ENCODE measurements at regions not wholly inside any gene's neighbourhood (a gene's known extent, or its start where the extent isn't known, plus 50 kb on each side); places are given as distances from the start of the nearest gene placed in this dataset.

DNA sequence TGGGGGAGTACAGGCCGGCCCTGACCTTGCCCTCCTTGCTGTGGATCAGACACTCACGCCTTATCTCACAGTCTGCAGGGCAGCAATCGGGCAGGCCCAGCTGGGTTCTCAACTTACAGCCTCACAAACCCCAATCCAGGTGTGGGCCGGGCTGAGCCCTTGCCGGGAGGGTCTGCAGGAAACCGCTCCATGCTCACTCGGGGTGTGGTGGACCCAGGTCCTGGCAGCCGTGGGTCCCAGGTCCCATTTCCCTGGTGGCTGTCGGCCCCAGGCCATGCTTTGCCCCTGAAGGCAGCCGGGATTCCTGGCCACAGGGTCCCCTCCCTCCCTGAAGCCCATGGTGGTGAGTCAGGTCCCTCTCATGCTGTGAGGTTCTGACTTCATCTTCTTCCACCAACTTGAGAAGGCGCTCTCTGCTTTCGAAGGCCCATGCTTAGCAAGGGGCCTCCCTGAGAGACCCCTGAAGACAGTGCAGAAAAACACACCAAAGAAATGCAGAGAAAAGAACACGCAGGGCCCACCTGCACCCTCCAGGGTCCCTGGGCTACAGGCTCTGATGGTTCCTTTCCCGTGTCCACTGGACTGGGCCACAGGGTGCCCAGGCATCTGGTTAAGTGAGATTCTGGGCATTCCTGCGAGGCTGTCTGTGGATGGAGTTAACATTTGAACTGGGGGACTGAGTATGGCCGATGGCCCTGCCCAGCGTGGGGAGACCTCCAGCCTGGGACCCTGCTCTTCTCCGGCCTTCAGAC lies 588.2 kb downstream of the BRD1 start:
- TF ChIP-seq, protein P1, sequence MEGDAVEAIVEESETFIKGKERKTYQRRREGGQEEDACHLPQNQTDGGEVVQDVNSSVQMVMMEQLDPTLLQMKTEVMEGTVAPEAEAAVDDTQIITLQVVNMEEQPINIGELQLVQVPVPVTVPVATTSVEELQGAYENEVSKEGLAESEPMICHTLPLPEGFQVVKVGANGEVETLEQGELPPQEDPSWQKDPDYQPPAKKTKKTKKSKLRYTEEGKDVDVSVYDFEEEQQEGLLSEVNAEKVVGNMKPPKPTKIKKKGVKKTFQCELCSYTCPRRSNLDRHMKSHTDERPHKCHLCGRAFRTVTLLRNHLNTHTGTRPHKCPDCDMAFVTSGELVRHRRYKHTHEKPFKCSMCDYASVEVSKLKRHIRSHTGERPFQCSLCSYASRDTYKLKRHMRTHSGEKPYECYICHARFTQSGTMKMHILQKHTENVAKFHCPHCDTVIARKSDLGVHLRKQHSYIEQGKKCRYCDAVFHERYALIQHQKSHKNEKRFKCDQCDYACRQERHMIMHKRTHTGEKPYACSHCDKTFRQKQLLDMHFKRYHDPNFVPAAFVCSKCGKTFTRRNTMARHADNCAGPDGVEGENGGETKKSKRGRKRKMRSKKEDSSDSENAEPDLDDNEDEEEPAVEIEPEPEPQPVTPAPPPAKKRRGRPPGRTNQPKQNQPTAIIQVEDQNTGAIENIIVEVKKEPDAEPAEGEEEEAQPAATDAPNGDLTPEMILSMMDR (IDR thresholded peaks at IDR 0.05; ENCODE audit: low read length), result no peak
- TF ChIP-seq EZH2 (optimal IDR thresholded peaks at IDR 0.05; ENCODE audit: low read depth, low read length) (no peak), EZH2phosphoT487 (IDR thresholded peaks at IDR 0.05; ENCODE audit: low read length) (no peak)

Data from MM.1S (cell line).